K562 (cell line): ENCODE measurements at regions not wholly inside any gene's neighbourhood (a gene's known extent, or its start where the extent isn't known, plus 50 kb on each side); places are given as distances from the start of the nearest gene placed in this dataset.

ENCODE experiments used
- CBX5 ChIP-seq: IDR thresholded peaks from 2 replicates; pipeline ENCODE4 v1.6.1; 2014; ENCODE audit warnings: low read depth, borderline replicate concordance
- HEY1 ChIP-seq: fragments of 250-450 bp; sonication (Bioruptor Pico); IDR thresholded peaks from 2 replicates; pipeline ENCODE4 v1.5.0; 2020; ENCODE audit warnings: mild to moderate bottlenecking, moderate library complexity, borderline replicate concordance
- OTX1 ChIP-seq: fragments of 450-650 bp; formaldehyde crosslinking; IDR thresholded peaks from 2 replicates; pipeline ENCODE4 v1.4.0; 2022; ENCODE audit warnings: mild to moderate bottlenecking
- PATZ1 ChIP-seq: fragments of 250-450 bp; sonication (Bioruptor Pico); IDR thresholded peaks from 2 replicates; pipeline ENCODE4 v1.5.0; 2020; ENCODE audit warnings: mild to moderate bottlenecking, borderline replicate concordance
- PTBP1 ChIP-seq: fragments of 200-400 bp; formaldehyde crosslinking; IDR thresholded peaks from 2 replicates; pipeline ENCODE4 v1.6.1; 2017; ENCODE audit warnings: low read depth, low read length
- SMAD2 ChIP-seq: fragments of 150-350 bp; IDR thresholded peaks from 2 replicates; pipeline ENCODE4 v1.6.1; 2014; ENCODE audit warnings: low read depth, mild to moderate bottlenecking, low read length
- TF ChIP-seq, protein P1 (sequence below): fragments of 450-650 bp; IDR thresholded peaks from 2 replicates; pipeline ENCODE4 v1.6.1; 2016; ENCODE audit warnings: mild to moderate bottlenecking
- TF ChIP-seq, protein P2 (sequence below): fragments of 150-350 bp; conservative IDR thresholded peaks from 2 replicates; pipeline ENCODE4 v1.6.1; 2014; ENCODE audit warnings: low read length

- TF ChIP-seq PATZ1 (CRISPR knock-in tag), result no peak
- TF ChIP-seq, protein P1, sequence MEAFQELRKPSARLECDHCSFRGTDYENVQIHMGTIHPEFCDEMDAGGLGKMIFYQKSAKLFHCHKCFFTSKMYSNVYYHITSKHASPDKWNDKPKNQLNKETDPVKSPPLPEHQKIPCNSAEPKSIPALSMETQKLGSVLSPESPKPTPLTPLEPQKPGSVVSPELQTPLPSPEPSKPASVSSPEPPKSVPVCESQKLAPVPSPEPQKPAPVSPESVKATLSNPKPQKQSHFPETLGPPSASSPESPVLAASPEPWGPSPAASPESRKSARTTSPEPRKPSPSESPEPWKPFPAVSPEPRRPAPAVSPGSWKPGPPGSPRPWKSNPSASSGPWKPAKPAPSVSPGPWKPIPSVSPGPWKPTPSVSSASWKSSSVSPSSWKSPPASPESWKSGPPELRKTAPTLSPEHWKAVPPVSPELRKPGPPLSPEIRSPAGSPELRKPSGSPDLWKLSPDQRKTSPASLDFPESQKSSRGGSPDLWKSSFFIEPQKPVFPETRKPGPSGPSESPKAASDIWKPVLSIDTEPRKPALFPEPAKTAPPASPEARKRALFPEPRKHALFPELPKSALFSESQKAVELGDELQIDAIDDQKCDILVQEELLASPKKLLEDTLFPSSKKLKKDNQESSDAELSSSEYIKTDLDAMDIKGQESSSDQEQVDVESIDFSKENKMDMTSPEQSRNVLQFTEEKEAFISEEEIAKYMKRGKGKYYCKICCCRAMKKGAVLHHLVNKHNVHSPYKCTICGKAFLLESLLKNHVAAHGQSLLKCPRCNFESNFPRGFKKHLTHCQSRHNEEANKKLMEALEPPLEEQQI, result no peak
- TF ChIP-seq, protein P2, sequence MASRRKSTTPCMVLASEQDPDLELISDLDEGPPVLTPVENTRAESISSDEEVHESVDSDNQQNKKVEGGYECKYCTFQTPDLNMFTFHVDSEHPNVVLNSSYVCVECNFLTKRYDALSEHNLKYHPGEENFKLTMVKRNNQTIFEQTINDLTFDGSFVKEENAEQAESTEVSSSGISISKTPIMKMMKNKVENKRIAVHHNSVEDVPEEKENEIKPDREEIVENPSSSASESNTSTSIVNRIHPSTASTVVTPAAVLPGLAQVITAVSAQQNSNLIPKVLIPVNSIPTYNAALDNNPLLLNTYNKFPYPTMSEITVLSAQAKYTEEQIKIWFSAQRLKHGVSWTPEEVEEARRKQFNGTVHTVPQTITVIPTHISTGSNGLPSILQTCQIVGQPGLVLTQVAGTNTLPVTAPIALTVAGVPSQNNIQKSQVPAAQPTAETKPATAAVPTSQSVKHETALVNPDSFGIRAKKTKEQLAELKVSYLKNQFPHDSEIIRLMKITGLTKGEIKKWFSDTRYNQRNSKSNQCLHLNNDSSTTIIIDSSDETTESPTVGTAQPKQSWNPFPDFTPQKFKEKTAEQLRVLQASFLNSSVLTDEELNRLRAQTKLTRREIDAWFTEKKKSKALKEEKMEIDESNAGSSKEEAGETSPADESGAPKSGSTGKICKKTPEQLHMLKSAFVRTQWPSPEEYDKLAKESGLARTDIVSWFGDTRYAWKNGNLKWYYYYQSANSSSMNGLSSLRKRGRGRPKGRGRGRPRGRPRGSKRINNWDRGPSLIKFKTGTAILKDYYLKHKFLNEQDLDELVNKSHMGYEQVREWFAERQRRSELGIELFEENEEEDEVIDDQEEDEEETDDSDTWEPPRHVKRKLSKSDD, result no peak
- TF ChIP-seq OTX1 (CRISPR knock-in tag), result no peak
- TF ChIP-seq PTBP1, result no peak
- TF ChIP-seq SMAD2, result no peak
- TF ChIP-seq HEY1, result no peak
- TF ChIP-seq CBX5, result no peak
Measured at GRCh38 chr4:188495169-188495568, 355.9 kb downstream of the TRIML1 start (continued).
